HG03159 (cell line): ENCODE measurements at regions not wholly inside any gene's neighbourhood (a gene's known extent, or its start where the extent isn't known, plus 50 kb on each side); places are given as distances from the start of the nearest gene placed in this dataset.
"Not testable (repeated sequence)": the region's sequence is repeated elsewhere in the genome, so short reads cannot be mapped to it uniquely, and the experiment has no call there.

Experiments used
- ATAC-seq: cut with Tn5 transposase; IDR thresholded peaks from one replicate; pipeline ENCODE4 v1.9.1; 2021; ENCODE audit warnings: mild to moderate bottlenecking, moderate library complexity; ENCODE audit not compliant: unreplicated experiment

GRCh38 chr12:33817713-33818112 is 204.6 kb upstream of the ALG10 start:
- ATAC-seq = no peak

- ATAC-seq = no peak
Measured at GRCh38 chr12:33818313-33818712, 204.0 kb upstream of the ALG10 start.

- ATAC-seq = no peak
Measured at GRCh38 chr12:33825442-33825841, 196.9 kb upstream of the ALG10 start.

GRCh38 chr12:33825986-33826602 is 196.2 kb upstream of the ALG10 start:
- ATAC-seq = no peak

GRCh38 chr12:33828326-33828725 is 194.0 kb upstream of the ALG10 start:
- ATAC-seq = no peak

GRCh38 chr12:33830070-33830469 is 192.2 kb upstream of the ALG10 start:
- no peak for ATAC-seq

- no peak for ATAC-seq
Measured at GRCh38 chr12:33832900-33833299, 189.4 kb upstream of the ALG10 start.

DNA sequence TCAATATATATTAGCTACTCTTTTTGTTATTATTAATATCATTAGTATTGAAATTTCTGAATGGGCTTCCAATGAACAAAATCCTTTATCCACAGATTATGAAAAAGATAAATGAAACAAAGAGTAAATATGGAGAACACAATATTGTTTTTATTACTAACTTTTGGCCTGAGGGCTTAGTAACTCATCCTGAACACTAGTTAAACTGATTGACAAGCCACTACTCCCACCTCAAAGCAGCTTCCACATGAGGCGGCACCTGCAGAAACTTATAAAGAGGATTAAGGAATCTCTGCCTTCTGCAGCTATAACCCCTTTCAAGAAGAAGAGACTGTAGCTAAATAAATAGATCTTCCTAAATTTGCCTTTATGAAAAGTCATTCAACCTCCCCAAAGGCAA is 187.6 kb upstream of the ALG10 start:
- ATAC-seq = no peak

DNA sequence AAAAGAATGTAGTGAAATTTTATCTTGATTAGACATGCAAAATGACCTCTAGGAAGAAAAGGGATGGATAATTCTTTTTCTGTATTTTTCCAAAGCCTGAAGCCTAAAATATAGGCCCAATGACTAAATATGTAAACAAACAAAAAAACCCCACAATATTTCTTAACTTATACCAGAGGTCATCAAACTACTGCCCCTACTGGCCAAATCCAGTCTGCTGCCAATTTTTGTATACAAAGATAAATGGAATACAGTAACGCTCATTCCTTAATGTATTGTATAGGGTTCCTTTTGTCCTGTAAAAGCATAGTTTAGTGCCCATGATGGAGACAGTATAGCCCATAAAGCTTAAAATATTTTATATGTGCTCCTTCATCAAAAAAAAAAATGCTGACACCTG is 145.7 kb upstream of the ALG10 start:
- ATAC-seq = no peak

DNA sequence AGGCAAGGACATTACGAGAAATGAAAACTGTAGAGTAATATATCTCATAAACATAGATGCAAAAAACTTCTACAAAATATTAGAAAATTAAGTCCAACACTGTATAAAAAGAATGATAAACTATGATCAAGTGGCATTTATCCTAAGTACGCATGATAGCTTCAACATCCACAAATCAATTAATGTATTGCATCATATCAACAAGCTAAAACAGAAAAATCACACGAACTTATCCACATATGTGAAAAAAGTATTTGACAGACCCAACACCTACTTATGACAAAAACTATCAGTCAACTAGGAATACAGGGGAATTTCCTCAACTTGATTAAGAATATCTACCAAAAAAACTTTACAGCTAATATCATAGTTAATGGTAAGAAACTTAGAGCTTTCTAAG is 129.9 kb upstream of the ALG10 start:
- no peak for ATAC-seq

DNA sequence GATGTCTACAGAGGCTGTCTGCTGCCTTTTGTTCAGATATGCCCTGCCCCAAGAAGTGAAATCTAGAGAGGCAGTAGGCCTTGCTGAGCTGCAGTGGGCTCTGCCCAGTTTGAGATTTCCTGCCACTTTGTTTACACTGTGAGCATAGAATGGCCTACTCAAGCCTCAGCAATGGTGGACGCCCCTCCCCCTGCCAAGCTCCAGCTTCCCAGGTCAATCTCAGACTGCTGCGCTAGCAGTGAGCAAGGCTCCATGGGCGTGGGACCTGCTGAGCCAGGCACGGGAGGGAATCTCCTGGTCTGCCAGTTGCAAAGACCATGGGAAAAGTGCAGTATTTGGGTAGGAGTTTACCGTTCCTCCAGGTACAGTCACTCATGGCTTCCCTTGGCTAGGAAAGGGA is 101.8 kb upstream of the ALG10 start:
- not testable (repeated sequence) for ATAC-seq

DNA sequence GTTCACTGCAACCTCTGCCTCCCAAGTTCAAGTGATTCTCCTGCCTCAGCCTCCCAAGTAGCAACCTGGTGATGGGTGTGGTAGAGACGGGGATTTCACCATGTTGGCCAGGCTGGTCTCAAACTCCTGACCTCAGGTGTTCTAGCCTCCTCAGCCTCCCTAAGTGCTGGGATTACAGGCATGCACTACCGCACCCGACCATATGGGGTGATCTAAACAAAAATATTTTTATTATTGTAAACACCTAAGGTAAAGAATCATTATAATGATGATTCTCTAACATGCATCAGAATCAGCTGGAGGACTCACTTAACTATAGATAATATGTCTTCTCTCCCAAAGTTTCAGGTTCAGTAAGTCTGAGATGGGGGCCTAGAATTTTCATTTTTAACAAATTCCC is 96.2 kb upstream of the ALG10 start:
- no peak for ATAC-seq

- ATAC-seq = not testable (repeated sequence)
Measured at GRCh38 chr12:33937669-33938068, 84.6 kb upstream of the ALG10 start.

GRCh38 chr12:33942172-33942571 is 80.1 kb upstream of the ALG10 start:
- no peak for ATAC-seq

GRCh38 chr12:33944703-33945437 is 77.4 kb upstream of the ALG10 start:
- ATAC-seq = no peak

DNA sequence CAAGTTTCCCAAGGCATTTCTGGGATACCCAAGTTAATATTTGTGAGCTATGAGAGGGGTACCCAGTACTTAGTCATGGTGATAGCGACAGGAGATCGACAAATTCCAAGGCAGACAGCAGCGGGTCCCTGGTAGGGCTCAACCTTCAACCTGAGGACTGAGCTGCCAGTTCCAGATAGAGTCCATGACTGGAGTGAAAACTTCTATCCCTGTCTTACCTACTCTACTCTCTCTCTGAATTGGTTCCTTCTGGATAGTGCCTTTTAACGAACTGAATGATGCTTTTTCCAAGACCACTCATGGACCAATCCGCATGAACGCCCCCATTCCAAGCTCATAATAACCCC is 76.9 kb upstream of the ALG10 start:
- no peak for ATAC-seq

DNA sequence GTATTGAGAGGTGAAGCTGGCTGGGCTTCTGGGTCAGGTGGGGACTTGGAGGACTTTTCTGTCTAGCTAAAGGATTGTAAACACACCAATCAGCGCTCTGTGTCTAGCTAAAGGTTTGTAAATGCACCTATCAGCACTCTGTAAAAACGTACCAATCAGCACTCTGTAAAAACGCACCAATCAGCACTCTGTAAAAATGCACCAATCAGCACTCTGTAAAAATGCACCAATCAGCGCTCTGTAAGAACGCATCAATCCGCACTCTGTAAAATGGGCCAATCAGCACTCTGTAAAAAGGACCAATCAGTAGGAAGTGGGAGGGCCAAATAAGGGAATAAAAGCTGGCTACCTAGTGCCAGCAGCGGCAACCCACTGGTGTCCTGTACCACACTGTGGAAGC is 56.1 kb upstream of the ALG10 start:
- ATAC-seq = not testable (repeated sequence)

- ATAC-seq = no peak
Measured at GRCh38 chr12:33967760-33968159, 54.5 kb upstream of the ALG10 start.
